DND-41 (cell line): ENCODE measurements at regions not wholly inside any gene's neighbourhood (a gene's known extent, or its start where the extent isn't known, plus 50 kb on each side); places are given as distances from the start of the nearest gene placed in this dataset.

Experiments used
- CTCF ChIP-seq: IDR thresholded peaks from 2 replicates; pipeline ENCODE4 v1.5.1; 2012; ENCODE audit warnings: borderline replicate concordance, low read length, moderate library complexity, mild to moderate bottlenecking; ENCODE audit not compliant: poor library complexity, severe bottlenecking; ENCODE audit errors: extremely low read depth
- EZH2 ChIP-seq: IDR thresholded peaks from 3 replicates; pipeline ENCODE4 v1.6.1; 2012; ENCODE audit warnings: borderline replicate concordance, low read depth, mild to moderate bottlenecking, moderate library complexity, low read length, inconsistent platforms; ENCODE audit not compliant: severe bottlenecking

- no peak for TF ChIP-seq CTCF
- TF ChIP-seq EZH2: no peak
Observed at GRCh38 chr1:94768036-94768435, 52.1 kb upstream of the SLC44A3 start.
